Left ventricle myocardium superior (tissue), 1 donor: ENCODE measurements at regions not wholly inside any gene's neighbourhood (a gene's known extent, or its start where the extent isn't known, plus 50 kb on each side); places are given as distances from the start of the nearest gene placed in this dataset.
A peak's percentile ranks its signal among the peaks of the same experiment; 100 is the strongest.

Experiments
- ATAC-seq: fragments of 200-7000 bp; cut with Tn5 transposase; one replicate; pipeline ENCODE4 v1.9.1; 2020; ENCODE audit warnings: mild to moderate bottlenecking, moderate library complexity
- DNase-seq: peaks from one replicate; pipeline ENCODE4 v3.0.0-alpha.2; 2020
- intact Hi-C: fragments of 100-400 bp; cut with micrococcal nuclease; formaldehyde crosslinking; loops from one replicate; pipeline ENCODE4 v1.11.0; 2022
- donor health status: DM: no; HTN: yes; CAD: no; lungs with severe emphysema.

GRCh38 chr3:163018067-163018466 lies 1521.5 kb downstream of the OTOL1 start:
- ATAC-seq (peak; percentile 69), DNase-seq (no peak)
- intact Hi-C loops = no loop called here

GRCh38 chr3:163018664-163019063 lies 1522.1 kb downstream of the OTOL1 start:
- intact Hi-C loops = no loop called here
- ATAC-seq = no peak
- no peak for DNase-seq

GRCh38 chr3:163019260-163019659 lies 1522.7 kb downstream of the OTOL1 start:
- DNase-seq = no peak
- intact Hi-C loops = no loop called here
- no peak for ATAC-seq

- DNase-seq = no peak
- no peak for ATAC-seq
- intact Hi-C loops = no loop called here
Observed at GRCh38 chr3:163033652-163034051, 1537.0 kb downstream of the OTOL1 start.

- DNase-seq (no peak), ATAC-seq (no peak)
- intact Hi-C loops = no loop called here
Observed at GRCh38 chr3:163039636-163040035, 1543.0 kb downstream of the OTOL1 start.

- intact Hi-C loops = no loop called here
- ATAC-seq = no peak
- no peak for DNase-seq
Observed at GRCh38 chr3:163043074-163043473, 1546.5 kb downstream of the OTOL1 start.

- intact Hi-C loops = no loop called here
- DNase-seq (no peak), ATAC-seq (no peak)
Observed at GRCh38 chr3:163045945-163046344, 1549.3 kb downstream of the OTOL1 start.

GRCh38 chr3:163048881-163049280 lies 1552.3 kb downstream of the OTOL1 start:
- intact Hi-C loops = no loop called here
- ATAC-seq = no peak
- DNase-seq = no peak

- DNase-seq = no peak
- intact Hi-C loops = no loop called here
- no peak for ATAC-seq
Observed at GRCh38 chr3:163056874-163057497, 1560.4 kb downstream of the OTOL1 start.

- peak; percentile 42 for DNase-seq
- no peak for ATAC-seq
- intact Hi-C loops = no loop called here
Observed at GRCh38 chr3:163058031-163058854, 1561.6 kb downstream of the OTOL1 start.

GRCh38 chr3:163071713-163072112 lies 1575.1 kb downstream of the OTOL1 start:
- DNase-seq (no peak), ATAC-seq (no peak)
- intact Hi-C loops = no loop called here
